HCT116 (cell line): ENCODE measurements at regions not wholly inside any gene's neighbourhood (a gene's known extent, or its start where the extent isn't known, plus 50 kb on each side); places are given as distances from the start of the nearest gene placed in this dataset.

Experiments
- ATAC-seq: fragments of 200-7000 bp; cut with Tn5 transposase; 2 replicates; pipeline ENCODE4 v1.9.1; 2020; ENCODE audit warnings: mild to moderate bottlenecking, moderate library complexity
- BruUV-seq: library from RNA; stranded (reverse); fragments of 400-500 nt; replicated peaks from 2 replicates; lab custom pipeline; 2021; lab: Mats Ljungman, UMichigan
- CTCF ChIA-PET: fragments of 300-600 bp; sonication (Branson Sonifier 250); formaldehyde crosslinking; loops from one replicate; lab custom pipeline; 2021; ENCODE audit warnings: antibody characterized with exemption; lab: Charles Lee
- POLR2A ChIA-PET: fragments of 300-600, 350-600 bp; sonication (Branson Sonifier 250); formaldehyde crosslinking; loops from one replicate; lab custom pipeline; 2021; ENCODE audit warnings: antibody characterized with exemption; lab: Charles Lee
- RAD21 ChIA-PET, 2 experiments: fragments of 300-600 bp; sonication (Branson Sonifier 250); formaldehyde crosslinking; loops; one replicate each; lab custom pipeline; 2023; ENCODE audit warnings: low total read pairs in 2 of 2; ENCODE audit not compliant: uncharacterized antibody in 2 of 2, unreplicated experiment in 2 of 2, low non-redundant PET in 1 of 2; lab: Charles Lee
- DNase-seq: peaks from one replicate; pipeline ENCODE4 v3.0.0-alpha.2; 2010; ENCODE audit warnings: low read depth, low spot score
- H2AFZ ChIP-seq: fragments of 200-600 bp; shearing (Covaris generic), sonication (generic); 2 replicates; pipeline ENCODE4 v1.6.1; 2017; ENCODE audit warnings: low read depth, mixed run types, mixed read lengths, antibody characterized with exemption, low read length; ENCODE audit not compliant: poor library complexity, severe bottlenecking
- H3K27ac ChIP-seq: 2 replicates; pipeline ENCODE4 v1.5.1; 2012; ENCODE audit warnings: low read depth, low read length
- H3K27me3 ChIP-seq: fragments of 200-600 bp; sonication (generic); 2 replicates; pipeline ENCODE4 v1.6.1; 2016; ENCODE audit warnings: mixed run types, low read length, mixed read lengths; ENCODE audit not compliant: insufficient read depth
- H3K36me3 ChIP-seq, 2 experiments: fragments of 200-500 bp in 1 of 2; fragments of 200-600 bp in 1 of 2; sonication (Bioruptor generic) in 1 of 2; sonication (generic) in 1 of 2; 2 replicates each; pipeline versions ENCODE4 v1.5.1 to v1.6.1; 2014 to 2016; ENCODE audit warnings: low read length in 2 of 2, inconsistent platforms in 1 of 2, mixed read lengths in 1 of 2, mixed run types in 1 of 2; ENCODE audit not compliant: insufficient read depth in 2 of 2, control insufficient read depth in 1 of 2
- H3K4me1 ChIP-seq, 2 experiments: fragments of 200-600 bp in 1 of 2; sonication (generic) in 1 of 2; 2 replicates each; pipeline versions ENCODE4 v1.5.1 to v1.6.1; 2012 to 2017; ENCODE audit warnings: low read length in 2 of 2, inconsistent platforms in 1 of 2, mild to moderate bottlenecking in 1 of 2, mixed read lengths in 1 of 2, mixed run types in 1 of 2, moderate library complexity in 1 of 2; ENCODE audit not compliant: insufficient read depth in 2 of 2, control insufficient read depth in 1 of 2
- H3K4me2 ChIP-seq: fragments of 200-600 bp; sonication (generic); 2 replicates; pipeline ENCODE4 v1.6.1; 2017; ENCODE audit warnings: mixed run types, low read length, mixed read lengths
- H3K4me3 ChIP-seq, 2 experiments: fragments of 200-600 bp in 1 of 2; sonication (generic) in 1 of 2; replicated peaks in 1 of 2; 2 replicates each; pipeline ENCODE4 v1.5.1; 2011 to 2016; ENCODE audit warnings: low read length in 2 of 2, control low read depth in 1 of 2, low read depth in 1 of 2, mild to moderate bottlenecking in 1 of 2, mixed read lengths in 1 of 2, mixed run types in 1 of 2
- H3K79me2 ChIP-seq: fragments of 200-600 bp; sonication (generic); 2 replicates; pipeline ENCODE4 v1.6.1; 2017; ENCODE audit warnings: mild to moderate bottlenecking, mixed run types, low read length, moderate library complexity, mixed read lengths; ENCODE audit not compliant: insufficient read depth
- H3K9ac ChIP-seq: fragments of 200-600 bp; sonication (generic); 2 replicates; pipeline ENCODE4 v1.6.1; 2016; ENCODE audit warnings: low read length, mixed read lengths
- H3K9me2 ChIP-seq: fragments of 200-600 bp; sonication (generic), shearing (Covaris generic); 2 replicates; pipeline ENCODE4 v1.6.1; 2017; ENCODE audit warnings: mixed run types, mild to moderate bottlenecking, moderate library complexity; ENCODE audit not compliant: insufficient read depth
- H3K9me3 ChIP-seq, 2 experiments: fragments of 200-500 bp in 1 of 2; fragments of 200-600 bp in 1 of 2; sonication (Bioruptor generic) in 1 of 2; sonication (generic) in 1 of 2; 2 replicates each; pipeline ENCODE4 v1.6.1; 2014 to 2017; ENCODE audit warnings: low read length in 2 of 2, mixed read lengths in 2 of 2, inconsistent platforms in 1 of 2, low read depth in 1 of 2, mild to moderate bottlenecking in 1 of 2, mixed run types in 1 of 2, moderate library complexity in 1 of 2; ENCODE audit not compliant: control insufficient read depth in 1 of 2, insufficient read depth in 1 of 2
- H4K20me1 ChIP-seq: fragments of 200-600 bp; sonication (generic), shearing (Covaris generic); 2 replicates; pipeline ENCODE4 v1.6.1; 2017; ENCODE audit warnings: mixed run types, mild to moderate bottlenecking, moderate library complexity; ENCODE audit not compliant: insufficient read depth
- CBX3 ChIP-seq: IDR thresholded peaks from 2 replicates; pipeline ENCODE4 v1.6.1; 2012; ENCODE audit warnings: low read depth
- CEBPB ChIP-seq: IDR thresholded peaks from 2 replicates; pipeline ENCODE4 v1.6.1; 2012; ENCODE audit warnings: low read depth
- EGR1 ChIP-seq: IDR thresholded peaks from 2 replicates; pipeline ENCODE4 v1.6.1; 2012; ENCODE audit warnings: low read depth
- ELF1 ChIP-seq: IDR thresholded peaks from 2 replicates; pipeline ENCODE4 v1.6.1; 2012; ENCODE audit warnings: low read depth, borderline replicate concordance
- EZH2 ChIP-seq: fragments of 200-600 bp; sonication (generic); IDR thresholded peaks from 2 replicates; pipeline ENCODE4 v1.6.1; 2017; ENCODE audit warnings: antibody characterized with exemption, mixed run types
- EZH2phosphoT487 ChIP-seq: fragments of 200-600 bp; IDR thresholded peaks from 2 replicates; pipeline ENCODE4 v1.6.1; 2018; ENCODE audit warnings: antibody characterized with exemption, borderline replicate concordance
- FOSL1 ChIP-seq: IDR thresholded peaks from 2 replicates; pipeline ENCODE4 v1.6.1; 2012; ENCODE audit warnings: low read depth
- JUND ChIP-seq: IDR thresholded peaks from 2 replicates; pipeline ENCODE4 v1.6.1; 2012
- POLR2A ChIP-seq: IDR thresholded peaks from 2 replicates; pipeline ENCODE4 v1.7.0; 2011; ENCODE audit warnings: borderline replicate concordance; ENCODE audit not compliant: insufficient read depth, insufficient read length; ENCODE audit errors: extremely low read depth
- POLR2AphosphoS5 ChIP-seq: IDR thresholded peaks from 2 replicates; pipeline ENCODE4 v1.6.1; 2011; ENCODE audit warnings: mild to moderate bottlenecking, low read depth, low read length, moderate library complexity
- RAD21 ChIP-seq: IDR thresholded peaks from 2 replicates; pipeline ENCODE4 v1.6.1; 2012; ENCODE audit warnings: low read depth, mild to moderate bottlenecking
- REST ChIP-seq: IDR thresholded peaks from 2 replicates; pipeline ENCODE4 v1.6.1; 2012; ENCODE audit warnings: low read depth
- SIN3A ChIP-seq: IDR thresholded peaks from 2 replicates; pipeline ENCODE4 v1.6.1; 2012; ENCODE audit warnings: low read depth
- SP1 ChIP-seq: IDR thresholded peaks from 2 replicates; pipeline ENCODE4 v1.6.1; 2012; ENCODE audit warnings: low read depth
- SRF ChIP-seq: IDR thresholded peaks from 2 replicates; pipeline ENCODE4 v1.6.1; 2012; ENCODE audit warnings: low read depth
- TCF7L2 ChIP-seq: IDR thresholded peaks from 2 replicates; pipeline ENCODE4 v1.7.0; 2011; ENCODE audit warnings: borderline replicate concordance, inconsistent platforms; ENCODE audit not compliant: insufficient read depth, insufficient read length; ENCODE audit errors: extremely low read depth
- ZFX ChIP-seq: fragments of 450-650 bp; IDR thresholded peaks from 2 replicates; pipeline ENCODE4 v1.6.1; 2017
- ZNF274 ChIP-seq: fragments of 200-500 bp; sonication (Bioruptor generic); IDR thresholded peaks from 2 replicates; pipeline ENCODE4 v1.6.1; 2014; ENCODE audit warnings: mild to moderate bottlenecking, low read depth, low read length, inconsistent platforms
- intact Hi-C: fragments of 100-400 bp; cut with micrococcal nuclease; formaldehyde crosslinking; loops from 2 replicates; pipeline ENCODE4 v1.10.0; 2022
- TF ChIP-seq, protein P1 (sequence below): IDR thresholded peaks from 2 replicates; pipeline ENCODE4 v1.6.1; 2012
- TF ChIP-seq, protein P2 (sequence below), 3 experiments: fragments of 200-600 bp in 1 of 3; sonication (generic) in 1 of 3; IDR thresholded peaks in 2 of 3; conservative IDR thresholded peaks in 1 of 3; 2 replicates each; pipeline ENCODE4 v1.5.1; 2012 to 2017; ENCODE audit warnings: low read depth in 2 of 3, low read length in 2 of 3, antibody characterized with exemption in 1 of 3, borderline replicate concordance in 1 of 3, control low read depth in 1 of 3, mild to moderate bottlenecking in 1 of 3, mixed read lengths in 1 of 3, mixed run types in 1 of 3, moderate library complexity in 1 of 3; ENCODE audit not compliant: insufficient read depth in 1 of 3

GRCh38 chr1:101392552-101392951 lies 155.7 kb downstream of the S1PR1 start:
- H3K4me3 ChIP-seq: no peak overlapping the region

More at GRCh38 chr1:101392552-101392951, 155.7 kb downstream of the S1PR1 start:
- ATAC-seq (no peak), DNase-seq (no peak)
- RAD21 ChIA-PET: no interaction called here
- Histone ChIP-seq H3K9me3 (no peaks in the 10 kb centered on the region), H3K79me2 (no peaks in the 10 kb centered on the region), H3K36me3 (no peaks in the 10 kb centered on the region), H3K9ac (no peak overlapping the region), H3K4me2 (no peak overlapping the region), H3K27ac (no peak overlapping the region), H3K27me3 (peaks cover 10% of the 10 kb centered on the region; the same call in 1 of the 2 replicates), H3K4me1 (no peaks in the 10 kb centered on the region), H3K9me2 (no peaks in the 10 kb centered on the region), H4K20me1 (no peaks in the 10 kb centered on the region), H2AFZ (no peak overlapping the region)
- no peak for TF ChIP-seq JUND
- TF ChIP-seq, protein P1, sequence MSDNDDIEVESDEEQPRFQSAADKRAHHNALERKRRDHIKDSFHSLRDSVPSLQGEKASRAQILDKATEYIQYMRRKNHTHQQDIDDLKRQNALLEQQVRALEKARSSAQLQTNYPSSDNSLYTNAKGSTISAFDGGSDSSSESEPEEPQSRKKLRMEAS: no peak
- TF ChIP-seq ZFX: no peak
- TF ChIP-seq POLR2AphosphoS5: no peak
- no peak for TF ChIP-seq SP1
- TF ChIP-seq RAD21: no peak
- no peak for TF ChIP-seq ELF1
- TF ChIP-seq EZH2phosphoT487: no peak
- TF ChIP-seq, protein P2, sequence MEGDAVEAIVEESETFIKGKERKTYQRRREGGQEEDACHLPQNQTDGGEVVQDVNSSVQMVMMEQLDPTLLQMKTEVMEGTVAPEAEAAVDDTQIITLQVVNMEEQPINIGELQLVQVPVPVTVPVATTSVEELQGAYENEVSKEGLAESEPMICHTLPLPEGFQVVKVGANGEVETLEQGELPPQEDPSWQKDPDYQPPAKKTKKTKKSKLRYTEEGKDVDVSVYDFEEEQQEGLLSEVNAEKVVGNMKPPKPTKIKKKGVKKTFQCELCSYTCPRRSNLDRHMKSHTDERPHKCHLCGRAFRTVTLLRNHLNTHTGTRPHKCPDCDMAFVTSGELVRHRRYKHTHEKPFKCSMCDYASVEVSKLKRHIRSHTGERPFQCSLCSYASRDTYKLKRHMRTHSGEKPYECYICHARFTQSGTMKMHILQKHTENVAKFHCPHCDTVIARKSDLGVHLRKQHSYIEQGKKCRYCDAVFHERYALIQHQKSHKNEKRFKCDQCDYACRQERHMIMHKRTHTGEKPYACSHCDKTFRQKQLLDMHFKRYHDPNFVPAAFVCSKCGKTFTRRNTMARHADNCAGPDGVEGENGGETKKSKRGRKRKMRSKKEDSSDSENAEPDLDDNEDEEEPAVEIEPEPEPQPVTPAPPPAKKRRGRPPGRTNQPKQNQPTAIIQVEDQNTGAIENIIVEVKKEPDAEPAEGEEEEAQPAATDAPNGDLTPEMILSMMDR (IDR thresholded peaks at IDR 0.05 in 2 of 3, conservative IDR thresholded peaks at IDR 0.05 in 1 of 3; ENCODE audit: borderline replicate concordance in 1 of 3, insufficient read depth in 1 of 3, low read depth in 2 of 3, low read length in 2 of 3): no peak
- no peak for TF ChIP-seq EZH2
- TF ChIP-seq ZNF274: no peak
- no peak for TF ChIP-seq CEBPB
- no peak for TF ChIP-seq FOSL1
- no peak for TF ChIP-seq POLR2A
- TF ChIP-seq SRF: no peak
- no peak for TF ChIP-seq SIN3A
- TF ChIP-seq CBX3: no peak
- TF ChIP-seq TCF7L2: no peak
- TF ChIP-seq REST: no peak
- TF ChIP-seq EGR1: no peak
- intact Hi-C loops: no loop called here
- CTCF ChIA-PET: no interaction called here
- no TSS peak for BruUV-seq
- POLR2A ChIA-PET: no interaction called here
